BLaER1 (cell line): ENCODE measurements at regions not wholly inside any gene's neighbourhood (a gene's known extent, or its start where the extent isn't known, plus 50 kb on each side); places are given as distances from the start of the nearest gene placed in this dataset.

Experiments used
- H3K27ac ChIP-seq: shearing (Covaris generic); formaldehyde crosslinking; 2 replicates; pipeline ENCODE4 v1.8.1; 2022
- H3K27me3 ChIP-seq: shearing (Covaris generic); formaldehyde crosslinking; 2 replicates; pipeline ENCODE4 v1.8.1; 2022
- H3K36me3 ChIP-seq: shearing (Covaris generic); formaldehyde crosslinking; 2 replicates; pipeline ENCODE4 v1.8.1; 2022
- H3K4me1 ChIP-seq: shearing (Covaris generic); formaldehyde crosslinking; 2 replicates; pipeline ENCODE4 v1.8.1; 2022
- H3K4me2 ChIP-seq: shearing (Covaris generic); formaldehyde crosslinking; 2 replicates; pipeline ENCODE4 v1.8.1; 2022
- H3K4me3 ChIP-seq: shearing (Covaris generic); formaldehyde crosslinking; 2 replicates; pipeline ENCODE4 v1.8.1; 2022
- H3K9ac ChIP-seq: shearing (Covaris generic); formaldehyde crosslinking; 2 replicates; pipeline ENCODE4 v1.8.1; 2022
- H3K9me3 ChIP-seq: shearing (Covaris generic); formaldehyde crosslinking; 2 replicates; pipeline ENCODE4 v1.8.1; 2022
- H4K20me1 ChIP-seq: shearing (Covaris generic); formaldehyde crosslinking; 2 replicates; pipeline ENCODE4 v1.8.1; 2022
- Cebpa-rat ChIP-seq: shearing (Covaris generic); IDR thresholded peaks from 2 replicates; pipeline ENCODE4 v1.8.1; 2022

DNA sequence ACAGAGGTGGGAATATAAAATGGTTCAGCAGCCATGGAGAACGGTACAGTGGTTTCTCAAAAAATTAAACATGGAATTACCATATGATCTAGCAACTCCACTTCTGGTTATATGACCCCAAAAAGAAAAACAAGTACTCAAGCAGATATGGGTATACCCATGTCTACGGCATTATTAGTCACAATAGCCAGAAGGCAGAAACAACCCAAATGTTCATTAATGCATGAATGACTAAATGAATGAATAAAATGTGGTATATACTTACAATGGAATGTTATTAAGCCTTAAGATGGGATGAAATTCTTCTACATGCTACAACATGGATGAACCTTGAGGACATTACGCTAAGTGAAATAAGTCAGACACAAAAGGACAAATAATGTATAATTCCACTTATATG lies 141.3 kb upstream of the FOXN2 start:
- Histone ChIP-seq H3K27ac (no peak overlapping the region), H3K4me3 (no peak overlapping the region), H3K9me3 (no peaks in the 10 kb centered on the region), H3K9ac (no peak overlapping the region), H3K27me3 (no peaks in the 10 kb centered on the region), H3K4me2 (no peak overlapping the region), H3K36me3 (no peaks in the 10 kb centered on the region), H3K4me1 (no peaks in the 10 kb centered on the region), H4K20me1 (no peaks in the 10 kb centered on the region)
- no peak for TF ChIP-seq Cebpa-rat

DNA sequence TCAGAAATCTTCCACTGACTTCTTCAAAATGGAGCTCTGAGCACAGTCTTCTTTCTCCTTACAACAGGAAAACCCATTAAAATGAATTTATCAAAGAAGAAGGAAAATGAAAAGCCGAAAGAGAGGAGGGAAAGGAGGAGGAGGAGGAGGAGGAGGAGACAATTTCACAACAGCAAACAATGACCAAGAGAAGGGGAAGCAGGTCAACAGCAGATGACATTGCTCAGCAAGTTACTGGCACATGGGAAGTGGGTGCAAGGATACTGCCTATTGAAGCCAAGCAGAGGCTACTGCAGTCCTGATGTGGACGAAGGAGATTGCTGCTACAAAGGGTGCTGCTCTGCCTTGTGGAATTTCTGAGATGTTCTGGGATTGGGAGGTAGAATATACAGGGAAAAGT lies 140.0 kb upstream of the FOXN2 start:
- H3K4me3 ChIP-seq: no peak overlapping the region
- H3K27me3 ChIP-seq: no peaks in the 10 kb centered on the region
- H4K20me1 ChIP-seq: no peaks in the 10 kb centered on the region
- no peak for TF ChIP-seq Cebpa-rat
- H3K27ac ChIP-seq: no peak overlapping the region
- H3K36me3 ChIP-seq: no peaks in the 10 kb centered on the region
- H3K4me1 ChIP-seq: no peaks in the 10 kb centered on the region
- H3K9ac ChIP-seq: no peak overlapping the region
- H3K9me3 ChIP-seq: no peaks in the 10 kb centered on the region
- no peak overlapping the region for H3K4me2 ChIP-seq

DNA sequence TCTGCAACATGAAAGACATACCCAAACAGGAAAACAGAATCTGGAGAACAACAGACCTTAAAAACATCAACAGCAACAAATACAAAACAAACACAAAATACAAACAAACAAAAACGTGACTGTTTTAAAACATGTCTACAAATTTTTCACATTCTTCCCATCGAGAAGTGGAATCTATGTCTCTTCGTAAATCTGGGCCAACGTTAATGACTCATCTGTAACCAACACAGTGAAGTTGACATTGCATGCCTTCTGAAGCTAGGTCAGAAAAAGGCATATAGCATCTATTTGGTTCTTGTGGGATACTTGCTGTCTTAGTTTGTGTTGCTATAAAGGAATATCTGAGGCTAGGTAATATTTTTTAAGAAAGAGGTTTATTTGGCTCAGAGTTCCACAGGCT lies 139.2 kb upstream of the FOXN2 start:
- TF ChIP-seq Cebpa-rat: no peak
- Histone ChIP-seq H3K27ac (no peak overlapping the region), H3K4me2 (no peak overlapping the region), H4K20me1 (no peaks in the 10 kb centered on the region), H3K36me3 (no peaks in the 10 kb centered on the region), H3K9ac (no peak overlapping the region), H3K4me3 (no peak overlapping the region), H3K9me3 (no peaks in the 10 kb centered on the region), H3K4me1 (no peaks in the 10 kb centered on the region), H3K27me3 (no peaks in the 10 kb centered on the region)

DNA sequence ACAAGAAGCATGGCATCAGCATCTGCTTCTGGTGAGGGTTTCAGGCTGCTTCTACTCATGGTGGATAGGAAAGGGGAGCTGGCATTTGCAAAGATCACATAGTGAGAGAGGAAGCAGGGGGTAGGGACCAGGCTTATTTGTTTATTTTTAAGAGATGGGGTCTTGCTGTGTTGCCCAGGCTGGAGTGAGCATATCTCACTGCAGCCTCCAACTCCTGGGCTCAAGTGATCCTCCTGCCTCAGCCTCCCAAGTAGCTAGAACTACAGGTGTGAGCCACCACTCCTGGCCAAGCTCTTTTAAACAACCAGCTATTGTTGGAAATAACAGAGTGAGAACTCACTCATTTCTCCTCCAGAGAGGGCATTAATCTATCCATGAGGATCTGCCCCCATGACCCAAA lies 138.8 kb upstream of the FOXN2 start:
- no peaks in the 10 kb centered on the region for H3K4me1 ChIP-seq
- TF ChIP-seq Cebpa-rat: no peak

DNA sequence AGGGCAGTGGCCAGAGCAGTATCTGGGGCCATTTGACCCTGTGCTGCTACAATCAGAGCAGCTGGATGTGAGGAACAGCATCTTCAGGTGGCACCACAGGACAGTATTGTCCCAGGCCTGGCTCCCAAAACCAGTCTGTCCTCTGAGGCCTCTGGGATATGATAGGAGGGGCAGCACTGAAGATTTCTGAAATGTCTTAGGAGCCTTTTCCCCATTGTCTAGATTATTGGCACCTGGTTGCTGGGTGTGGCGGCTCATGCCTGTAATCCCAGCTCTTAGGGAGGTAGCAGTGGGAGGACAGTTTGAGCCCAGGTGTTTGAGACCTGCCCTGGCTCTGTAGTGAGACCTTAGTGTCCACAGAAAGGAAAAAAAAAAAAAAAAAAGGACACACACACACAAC lies 137.6 kb upstream of the FOXN2 start:
- no peak for TF ChIP-seq Cebpa-rat

More for the DNA sequence above, 138.8 kb upstream of the FOXN2 start:
- Histone ChIP-seq H3K4me3 (no peak overlapping the region), H3K4me2 (no peak overlapping the region), H3K36me3 (no peaks in the 10 kb centered on the region), H3K27ac (no peak overlapping the region), H3K27me3 (no peaks in the 10 kb centered on the region), H3K9ac (no peak overlapping the region), H3K9me3 (no peaks in the 10 kb centered on the region), H4K20me1 (no peaks in the 10 kb centered on the region)

DNA sequence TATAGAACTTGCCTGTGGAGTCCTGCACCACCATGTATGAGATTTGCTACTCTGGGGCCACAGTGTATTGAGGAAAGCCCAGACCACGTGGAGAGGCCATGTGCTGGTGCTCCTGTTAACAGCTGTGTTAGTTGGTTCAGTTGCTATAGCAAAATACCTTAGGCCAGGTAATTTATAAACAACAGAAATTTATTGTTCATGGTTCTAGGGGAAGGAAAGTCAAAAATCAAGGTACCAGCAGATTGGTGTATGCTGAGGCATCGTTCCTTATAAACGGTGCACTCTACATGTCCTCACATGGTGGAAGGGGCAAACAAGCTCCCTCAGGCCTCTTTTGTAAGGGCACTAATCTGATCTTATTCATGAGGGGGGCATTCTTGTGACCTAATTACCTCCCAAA lies 135.9 kb upstream of the FOXN2 start:
- H3K9me3 ChIP-seq: no peaks in the 10 kb centered on the region

More for the DNA sequence above, 137.6 kb upstream of the FOXN2 start:
- H3K4me1 ChIP-seq: no peaks in the 10 kb centered on the region
- H3K9me3 ChIP-seq: no peaks in the 10 kb centered on the region
- no peaks in the 10 kb centered on the region for H3K27me3 ChIP-seq
- H3K9ac ChIP-seq: no peak overlapping the region
- no peak overlapping the region for H3K27ac ChIP-seq
- no peaks in the 10 kb centered on the region for H4K20me1 ChIP-seq
- H3K4me3 ChIP-seq: no peak overlapping the region
- no peaks in the 10 kb centered on the region for H3K36me3 ChIP-seq
- H3K4me2 ChIP-seq: no peak overlapping the region

DNA sequence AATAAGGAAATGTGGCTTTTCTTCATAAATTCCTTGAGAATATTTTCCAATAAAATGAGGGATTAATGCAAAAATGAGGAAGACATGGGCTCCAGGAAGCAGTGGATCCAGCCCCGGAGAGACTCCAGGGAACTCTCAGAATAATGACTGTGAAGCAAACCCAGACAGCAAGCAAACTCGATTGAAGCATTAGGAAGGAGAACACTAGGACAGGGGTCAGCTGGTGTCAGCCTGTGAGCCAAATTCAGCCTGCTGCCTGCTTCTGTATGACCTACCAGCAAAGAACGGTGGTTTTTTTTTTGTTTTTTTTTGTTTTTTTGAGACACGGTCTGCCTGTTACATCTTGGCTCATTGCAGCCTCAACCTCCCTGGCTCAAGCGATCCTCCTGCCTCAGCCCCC lies 133.9 kb upstream of the FOXN2 start:
- no peak for TF ChIP-seq Cebpa-rat
- H3K4me1 ChIP-seq: no peaks in the 10 kb centered on the region
- no peaks in the 10 kb centered on the region for H3K9me3 ChIP-seq
- no peaks in the 10 kb centered on the region for H4K20me1 ChIP-seq
- H3K9ac ChIP-seq: no peak overlapping the region
- H3K36me3 ChIP-seq: no peaks in the 10 kb centered on the region
- no peaks in the 10 kb centered on the region for H3K27me3 ChIP-seq
- no peak overlapping the region for H3K4me3 ChIP-seq
- H3K27ac ChIP-seq: no peak overlapping the region
- H3K4me2 ChIP-seq: no peak overlapping the region

More for the DNA sequence above, 135.9 kb upstream of the FOXN2 start:
- no peak overlapping the region for H3K4me3 ChIP-seq
- H3K4me2 ChIP-seq: no peak overlapping the region
- no peak for TF ChIP-seq Cebpa-rat
- no peak overlapping the region for H3K9ac ChIP-seq
- no peaks in the 10 kb centered on the region for H4K20me1 ChIP-seq
- no peaks in the 10 kb centered on the region for H3K27me3 ChIP-seq
- H3K27ac ChIP-seq: no peak overlapping the region
- no peaks in the 10 kb centered on the region for H3K4me1 ChIP-seq
- H3K36me3 ChIP-seq: no peaks in the 10 kb centered on the region

DNA sequence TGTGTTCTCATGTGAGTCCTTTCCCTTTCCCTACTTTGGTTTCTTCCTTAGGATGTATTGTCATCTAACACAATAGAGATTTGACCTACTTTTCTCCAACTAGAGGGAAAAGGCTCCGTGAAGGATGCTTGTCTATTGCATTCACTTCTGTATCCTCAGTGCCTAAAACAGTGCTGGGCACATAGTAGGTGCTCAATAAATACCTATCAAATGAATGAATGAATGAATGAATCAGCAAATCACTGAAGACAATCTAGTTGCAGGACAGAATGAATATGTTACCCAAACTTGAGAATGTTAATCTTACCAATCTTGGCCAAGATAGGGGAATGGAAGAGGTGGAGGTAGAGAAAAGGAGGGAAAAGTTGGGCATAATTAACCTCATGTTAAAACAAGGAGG lies 131.2 kb upstream of the FOXN2 start:
- no peaks in the 10 kb centered on the region for H3K9me3 ChIP-seq
- no peaks in the 10 kb centered on the region for H3K4me1 ChIP-seq
- no peak overlapping the region for H3K4me2 ChIP-seq
- no peaks in the 10 kb centered on the region for H3K36me3 ChIP-seq
- no peak overlapping the region for H3K4me3 ChIP-seq
- no peak for TF ChIP-seq Cebpa-rat
- H3K27ac ChIP-seq: no peak overlapping the region
- H3K27me3 ChIP-seq: no peaks in the 10 kb centered on the region
- H4K20me1 ChIP-seq: no peaks in the 10 kb centered on the region
- no peak overlapping the region for H3K9ac ChIP-seq

DNA sequence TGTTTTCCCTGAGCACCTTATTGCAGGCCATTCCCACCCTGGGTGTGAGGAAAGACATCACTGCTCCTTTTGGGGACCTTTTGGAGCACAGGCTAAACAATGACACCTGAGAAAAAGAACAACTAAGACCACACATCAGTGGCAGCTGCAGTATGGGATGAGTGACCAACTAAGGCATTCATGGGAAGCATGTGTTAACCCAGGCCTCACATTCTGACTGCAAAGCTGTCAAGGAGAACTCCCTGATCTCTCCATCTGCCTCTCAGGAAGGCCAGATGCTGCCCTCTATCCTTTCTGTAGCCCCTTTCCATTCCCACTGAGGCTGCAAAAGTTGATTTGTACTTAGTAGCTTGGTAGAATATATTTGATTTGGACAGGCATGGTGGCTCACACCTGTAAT lies 130.5 kb upstream of the FOXN2 start:
- Histone ChIP-seq H3K27me3 (no peaks in the 10 kb centered on the region), H3K4me1 (no peaks in the 10 kb centered on the region), H3K27ac (no peak overlapping the region), H3K36me3 (no peaks in the 10 kb centered on the region), H3K4me2 (no peak overlapping the region), H3K9ac (no peak overlapping the region), H3K4me3 (no peak overlapping the region), H4K20me1 (no peaks in the 10 kb centered on the region), H3K9me3 (no peaks in the 10 kb centered on the region)
- no peak for TF ChIP-seq Cebpa-rat

DNA sequence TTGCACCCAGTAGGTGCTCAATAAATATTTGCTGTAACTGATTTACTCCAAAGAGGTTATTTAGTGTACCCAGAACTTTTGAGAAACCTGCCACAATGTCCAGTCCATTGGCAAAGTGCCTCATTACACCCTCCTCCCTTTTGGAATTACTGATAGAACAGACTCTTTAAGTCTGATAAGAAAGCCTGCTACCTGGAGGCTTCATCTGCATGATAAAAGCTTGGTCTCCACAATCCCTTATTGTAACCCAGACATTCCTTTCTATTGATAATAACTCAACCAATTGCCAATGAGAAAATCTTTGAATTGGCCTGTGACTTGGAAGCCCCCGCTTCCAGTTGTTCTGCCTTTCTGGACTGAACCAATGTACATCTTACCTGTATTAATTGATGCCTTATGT lies 127.0 kb upstream of the FOXN2 start:
- Histone ChIP-seq H3K36me3 (no peaks in the 10 kb centered on the region), H3K27me3 (no peaks in the 10 kb centered on the region), H3K4me1 (no peaks in the 10 kb centered on the region), H3K4me2 (no peak overlapping the region), H3K9me3 (no peaks in the 10 kb centered on the region), H3K9ac (no peak overlapping the region), H3K27ac (no peak overlapping the region), H3K4me3 (no peak overlapping the region), H4K20me1 (no peaks in the 10 kb centered on the region)
- TF ChIP-seq Cebpa-rat: no peak

DNA sequence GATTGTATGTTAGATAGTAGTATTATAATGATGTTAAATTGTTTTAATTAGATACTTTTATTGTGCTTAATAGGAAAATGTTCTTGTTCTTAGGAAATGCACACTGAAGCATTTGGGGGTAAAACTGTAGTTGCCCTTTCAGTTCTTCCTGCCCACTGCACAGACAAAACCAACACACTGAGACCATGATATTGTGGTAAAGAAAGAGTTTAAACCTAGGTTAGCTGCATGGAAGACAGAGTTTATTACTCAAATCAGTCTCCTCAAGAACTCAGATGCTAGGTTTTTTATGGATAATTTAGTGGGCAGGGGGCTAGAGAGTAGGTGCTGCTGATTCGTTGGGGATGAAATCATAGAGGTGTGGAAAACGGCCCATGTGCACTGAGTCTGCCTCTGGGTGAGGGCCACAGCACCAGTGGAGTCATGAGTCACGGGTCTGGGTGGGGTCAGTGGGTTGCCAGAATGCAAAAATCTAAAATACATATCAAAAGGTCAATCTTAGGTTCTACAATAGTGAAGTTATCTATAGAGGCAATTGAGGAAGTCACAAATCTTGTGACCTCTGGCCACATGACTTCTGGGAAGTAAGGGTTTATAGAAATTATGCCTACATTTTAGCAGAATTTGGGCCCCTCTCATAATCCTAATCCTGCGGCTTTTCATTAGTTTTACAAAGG lies 124.8 kb upstream of the FOXN2 start:
- H3K9me3 ChIP-seq: no peaks in the 10 kb centered on the region
- no peak overlapping the region for H3K9ac ChIP-seq
- no peaks in the 10 kb centered on the region for H4K20me1 ChIP-seq
- no peak overlapping the region for H3K4me2 ChIP-seq
- H3K4me3 ChIP-seq: no peak overlapping the region
- no peaks in the 10 kb centered on the region for H3K36me3 ChIP-seq
- H3K27ac ChIP-seq: no peak overlapping the region
- no peak for TF ChIP-seq Cebpa-rat
- H3K27me3 ChIP-seq: no peaks in the 10 kb centered on the region
- no peaks in the 10 kb centered on the region for H3K4me1 ChIP-seq
